ENCODE measurements at regions not wholly inside any gene's neighbourhood (a gene's known extent, or its start where the extent isn't known, plus 50 kb on each side); places are given as distances from the start of the nearest gene placed in this dataset.

DNA sequence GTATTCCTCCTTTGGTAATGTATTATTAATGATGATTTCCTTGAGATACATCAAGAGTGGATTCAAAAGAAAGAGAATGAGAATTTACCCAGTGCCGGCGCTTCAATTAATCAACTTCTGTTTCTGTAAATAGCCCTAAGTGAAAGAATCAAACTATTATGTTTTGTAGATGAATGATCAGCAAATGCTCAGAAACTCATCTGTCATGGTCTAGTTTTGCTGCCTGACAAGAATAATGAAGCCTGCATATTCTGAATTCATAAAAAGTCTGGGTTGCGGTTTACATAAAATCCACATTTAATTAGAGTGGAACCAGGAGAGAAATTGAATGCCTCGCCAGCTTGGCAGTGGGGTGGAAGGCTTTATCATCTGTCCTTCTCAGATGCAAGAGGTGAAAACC is 325.3 kb downstream of the GALC start:
- Histone ChIP-seq H3K9ac (ENCODE audit: low read length in 5 of 5) (no peak overlapping the region), H3K27me3 (ENCODE audit: control insufficient read depth in 5 of 5, insufficient read depth in 4 of 5, low read length in 5 of 5) (no peaks in the 10 kb centered on the region)

DNA sequence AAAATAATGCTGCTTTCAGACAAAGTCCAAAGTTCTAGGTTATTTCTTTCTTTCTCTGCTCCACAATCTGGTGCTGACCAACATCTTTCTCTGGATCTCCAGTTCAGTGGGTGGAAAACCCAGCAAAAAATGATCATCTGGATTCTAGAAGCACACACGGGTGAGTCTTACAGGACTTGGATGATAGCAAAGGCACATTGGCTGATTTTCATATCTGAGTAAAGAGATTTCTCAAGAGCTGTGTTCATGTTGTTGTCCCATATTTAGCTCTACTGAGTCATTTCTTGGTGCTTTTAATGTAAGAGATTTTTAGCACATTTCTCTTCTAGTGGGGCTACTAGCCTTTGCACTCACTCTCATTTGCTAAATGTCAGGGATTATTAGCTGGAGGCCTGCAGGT is 336.7 kb downstream of the GALC start:
- Histone ChIP-seq H3K36me3 (ENCODE audit: control insufficient read depth in 5 of 5, insufficient read depth in 5 of 5, low read length in 5 of 5) (no peaks in the 10 kb centered on the region), H3K27ac (ENCODE audit: low read depth, low read length) (no peak overlapping the region), H3K27me3 (ENCODE audit: control insufficient read depth in 5 of 5, insufficient read depth in 4 of 5, low read length in 5 of 5) (no peaks in the 10 kb centered on the region), H3K9ac (ENCODE audit: low read length in 5 of 5) (no peak overlapping the region), H3K4me3 (ENCODE audit: low read depth in 1 of 5, low read length in 5 of 5) (no peak overlapping the region), H3K9me3 (ENCODE audit: control insufficient read depth in 5 of 5, low read length in 5 of 5) (no peaks in the 10 kb centered on the region), H3K4me1 (ENCODE audit: control insufficient read depth in 5 of 5, insufficient read depth in 5 of 5, low read length in 5 of 5) (no peaks in the 10 kb centered on the region)

More for the DNA sequence above, 325.3 kb downstream of the GALC start:
- Histone ChIP-seq H3K4me1 (ENCODE audit: control insufficient read depth in 5 of 5, insufficient read depth in 5 of 5, low read length in 5 of 5) (no peaks in the 10 kb centered on the region), H3K36me3 (ENCODE audit: control insufficient read depth in 5 of 5, insufficient read depth in 5 of 5, low read length in 5 of 5) (no peaks in the 10 kb centered on the region), H3K4me3 (ENCODE audit: low read depth in 1 of 5, low read length in 5 of 5) (no peak overlapping the region), H3K27ac (ENCODE audit: low read depth, low read length) (no peak overlapping the region), H3K9me3 (ENCODE audit: control insufficient read depth in 5 of 5, low read length in 5 of 5) (no peaks in the 10 kb centered on the region)

DNA sequence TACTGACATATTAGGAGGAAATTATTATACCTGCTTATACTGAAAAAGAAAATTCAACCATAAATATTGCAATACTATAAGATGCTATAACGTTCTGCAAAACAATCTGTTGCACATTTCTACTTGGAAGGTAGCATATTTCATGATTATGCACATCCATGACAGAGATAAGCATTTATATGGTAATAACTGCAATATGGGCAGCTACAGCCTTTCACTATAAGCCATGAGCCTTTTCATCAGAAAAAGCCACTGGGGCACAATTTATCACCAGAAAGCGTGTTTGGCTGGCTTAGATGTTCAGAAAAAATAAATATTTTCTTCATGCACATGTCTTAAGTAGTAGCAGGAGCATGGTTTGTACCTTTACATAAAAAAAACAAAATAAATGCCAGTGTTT is 340.7 kb downstream of the GALC start:
- no peak overlapping the region for H3K27ac ChIP-seq (ENCODE audit: low read depth, low read length)
- no peaks in the 10 kb centered on the region for H3K36me3 ChIP-seq (ENCODE audit: control insufficient read depth in 5 of 5, insufficient read depth in 5 of 5, low read length in 5 of 5)
- H3K9ac ChIP-seq (ENCODE audit: low read length in 5 of 5), result no peak overlapping the region
- no peaks in the 10 kb centered on the region for H3K27me3 ChIP-seq (ENCODE audit: control insufficient read depth in 5 of 5, insufficient read depth in 4 of 5, low read length in 5 of 5)
- H3K9me3 ChIP-seq (ENCODE audit: control insufficient read depth in 5 of 5, low read length in 5 of 5), result peaks cover 0 to 13% (median 9%) of the 10 kb centered on the region in 5 donors
- H3K4me1 ChIP-seq (ENCODE audit: control insufficient read depth in 5 of 5, insufficient read depth in 5 of 5, low read length in 5 of 5), result no peaks in the 10 kb centered on the region
- no peak overlapping the region for H3K4me3 ChIP-seq (ENCODE audit: low read depth in 1 of 5, low read length in 5 of 5)

DNA sequence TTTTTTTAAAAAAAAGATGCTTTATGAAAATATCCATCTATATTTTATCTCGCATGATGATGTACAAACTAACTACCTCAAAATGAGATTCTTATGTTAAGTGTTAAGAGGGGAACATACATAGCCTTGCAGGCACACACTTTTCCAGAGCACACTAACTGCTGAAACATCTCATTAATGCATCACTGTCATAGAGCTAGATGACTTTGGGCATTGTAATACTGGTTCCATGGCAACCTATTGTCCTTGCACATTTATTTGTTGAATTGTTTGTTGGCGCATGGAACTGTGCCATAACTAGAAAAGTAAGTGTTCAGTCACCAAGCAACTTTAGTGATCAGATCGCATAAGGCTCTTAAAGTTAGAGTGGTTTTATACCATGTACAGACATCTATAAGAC is 348.3 kb downstream of the GALC start:
- Histone ChIP-seq H3K27me3 (ENCODE audit: control insufficient read depth in 5 of 5, insufficient read depth in 4 of 5, low read length in 5 of 5) (no peaks in the 10 kb centered on the region), H3K4me3 (ENCODE audit: low read depth in 1 of 5, low read length in 5 of 5) (no peak overlapping the region), H3K4me1 (ENCODE audit: control insufficient read depth in 5 of 5, insufficient read depth in 5 of 5, low read length in 5 of 5) (no peaks in the 10 kb centered on the region), H3K9ac (ENCODE audit: low read length in 5 of 5) (no peak overlapping the region), H3K36me3 (ENCODE audit: control insufficient read depth in 5 of 5, insufficient read depth in 5 of 5, low read length in 5 of 5) (no peaks in the 10 kb centered on the region), H3K9me3 (ENCODE audit: control insufficient read depth in 5 of 5, low read length in 5 of 5) (peaks cover 0 to 9% (median 4%) of the 10 kb centered on the region in 5 donors), H3K27ac (ENCODE audit: low read depth, low read length) (no peak overlapping the region)

- H3K4me3 ChIP-seq (ENCODE audit: low read depth in 1 of 5, low read length in 5 of 5), result no peak overlapping the region
- no peaks in the 10 kb centered on the region for H3K27me3 ChIP-seq (ENCODE audit: control insufficient read depth in 5 of 5, insufficient read depth in 4 of 5, low read length in 5 of 5)
- H3K36me3 ChIP-seq (ENCODE audit: control insufficient read depth in 5 of 5, insufficient read depth in 5 of 5, low read length in 5 of 5), result no peaks in the 10 kb centered on the region
- no peak overlapping the region for H3K27ac ChIP-seq (ENCODE audit: low read depth, low read length)
- no peak overlapping the region for H3K9ac ChIP-seq (ENCODE audit: low read length in 5 of 5)
- H3K9me3 ChIP-seq (ENCODE audit: control insufficient read depth in 5 of 5, low read length in 5 of 5), result no peaks in the 10 kb centered on the region
- no peaks in the 10 kb centered on the region for H3K4me1 ChIP-seq (ENCODE audit: control insufficient read depth in 5 of 5, insufficient read depth in 5 of 5, low read length in 5 of 5)
These were observed 350.0 kb downstream of the GALC start for GRCh38 chr14:87643005-87643404.

GRCh38 chr14:87640553-87640952 is 352.4 kb downstream of the GALC start:
- H3K4me3 ChIP-seq (ENCODE audit: low read depth in 1 of 5, low read length in 5 of 5), result no peak overlapping the region
- no peak overlapping the region for H3K9ac ChIP-seq (ENCODE audit: low read length in 5 of 5)
- H3K4me1 ChIP-seq (ENCODE audit: control insufficient read depth in 5 of 5, insufficient read depth in 5 of 5, low read length in 5 of 5), result no peaks in the 10 kb centered on the region
- H3K36me3 ChIP-seq (ENCODE audit: control insufficient read depth in 5 of 5, insufficient read depth in 5 of 5, low read length in 5 of 5), result no peaks in the 10 kb centered on the region
- no peaks in the 10 kb centered on the region for H3K9me3 ChIP-seq (ENCODE audit: control insufficient read depth in 5 of 5, low read length in 5 of 5)
- no peaks in the 10 kb centered on the region for H3K27me3 ChIP-seq (ENCODE audit: control insufficient read depth in 5 of 5, insufficient read depth in 4 of 5, low read length in 5 of 5)
- H3K27ac ChIP-seq (ENCODE audit: low read depth, low read length), result no peak overlapping the region

- Histone ChIP-seq H3K4me3 (ENCODE audit: low read depth in 1 of 5, low read length in 5 of 5) (no peak overlapping the region), H3K9ac (ENCODE audit: low read length in 5 of 5) (no peak overlapping the region), H3K9me3 (ENCODE audit: control insufficient read depth in 5 of 5, low read length in 5 of 5) (peaks cover 0 to 3% (median 0%) of the 10 kb centered on the region in 5 donors), H3K27me3 (ENCODE audit: control insufficient read depth in 5 of 5, insufficient read depth in 4 of 5, low read length in 5 of 5) (no peaks in the 10 kb centered on the region), H3K36me3 (ENCODE audit: control insufficient read depth in 5 of 5, insufficient read depth in 5 of 5, low read length in 5 of 5) (no peaks in the 10 kb centered on the region), H3K27ac (ENCODE audit: low read depth, low read length) (no peak overlapping the region), H3K4me1 (ENCODE audit: control insufficient read depth in 5 of 5, insufficient read depth in 5 of 5, low read length in 5 of 5) (no peaks in the 10 kb centered on the region)
These were observed 354.8 kb downstream of the GALC start for GRCh38 chr14:87638196-87638595.

GRCh38 chr14:87635442-87635841 is 357.5 kb downstream of the GALC start:
- Histone ChIP-seq H3K9me3 (ENCODE audit: control insufficient read depth in 5 of 5, low read length in 5 of 5) (peaks cover 0 to 3% (median 0%) of the 10 kb centered on the region in 5 donors), H3K36me3 (ENCODE audit: control insufficient read depth in 5 of 5, insufficient read depth in 5 of 5, low read length in 5 of 5) (no peaks in the 10 kb centered on the region), H3K27ac (ENCODE audit: low read depth, low read length) (no peak overlapping the region), H3K4me1 (ENCODE audit: control insufficient read depth in 5 of 5, insufficient read depth in 5 of 5, low read length in 5 of 5) (no peaks in the 10 kb centered on the region), H3K27me3 (ENCODE audit: control insufficient read depth in 5 of 5, insufficient read depth in 4 of 5, low read length in 5 of 5) (no peaks in the 10 kb centered on the region), H3K4me3 (ENCODE audit: low read depth in 1 of 5, low read length in 5 of 5) (no peak overlapping the region), H3K9ac (ENCODE audit: low read length in 5 of 5) (no peak overlapping the region)

DNA sequence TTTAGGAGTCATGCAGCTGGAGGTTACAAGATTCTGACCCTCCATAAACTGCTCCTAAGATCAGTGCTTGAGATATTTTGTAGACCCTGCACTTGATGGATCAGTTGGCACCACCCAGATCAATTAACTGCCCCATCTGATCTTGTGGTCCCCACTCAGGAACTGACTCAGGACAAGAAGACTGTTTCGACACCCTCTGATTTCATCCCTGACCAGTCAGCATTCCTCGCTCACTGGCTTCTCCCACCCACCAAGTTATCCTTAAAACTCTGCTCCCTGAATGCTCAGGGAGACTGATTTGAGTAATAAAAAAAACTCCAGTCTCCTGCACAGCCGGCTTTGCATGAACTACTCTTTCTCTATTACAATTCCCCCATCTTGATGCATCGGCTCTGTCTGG is 360.2 kb downstream of the GALC start:
- no peak overlapping the region for H3K4me3 ChIP-seq (ENCODE audit: low read depth in 1 of 5, low read length in 5 of 5)
- H3K27ac ChIP-seq (ENCODE audit: low read depth, low read length), result no peak overlapping the region
- H3K36me3 ChIP-seq (ENCODE audit: control insufficient read depth in 5 of 5, insufficient read depth in 5 of 5, low read length in 5 of 5), result no peaks in the 10 kb centered on the region
- peaks cover 0 to 3% (median 0%) of the 10 kb centered on the region in 5 donors for H3K9me3 ChIP-seq (ENCODE audit: control insufficient read depth in 5 of 5, low read length in 5 of 5)
- H3K9ac ChIP-seq (ENCODE audit: low read length in 5 of 5), result no peak overlapping the region
- H3K4me1 ChIP-seq (ENCODE audit: control insufficient read depth in 5 of 5, insufficient read depth in 5 of 5, low read length in 5 of 5), result peaks cover 0 to 2% (median 1%) of the 10 kb centered on the region in 5 donors
- no peaks in the 10 kb centered on the region for H3K27me3 ChIP-seq (ENCODE audit: control insufficient read depth in 5 of 5, insufficient read depth in 4 of 5, low read length in 5 of 5)

GRCh38 chr14:87630846-87631245 is 362.1 kb downstream of the GALC start:
- H3K27ac ChIP-seq (ENCODE audit: low read depth, low read length), result no peak overlapping the region

DNA sequence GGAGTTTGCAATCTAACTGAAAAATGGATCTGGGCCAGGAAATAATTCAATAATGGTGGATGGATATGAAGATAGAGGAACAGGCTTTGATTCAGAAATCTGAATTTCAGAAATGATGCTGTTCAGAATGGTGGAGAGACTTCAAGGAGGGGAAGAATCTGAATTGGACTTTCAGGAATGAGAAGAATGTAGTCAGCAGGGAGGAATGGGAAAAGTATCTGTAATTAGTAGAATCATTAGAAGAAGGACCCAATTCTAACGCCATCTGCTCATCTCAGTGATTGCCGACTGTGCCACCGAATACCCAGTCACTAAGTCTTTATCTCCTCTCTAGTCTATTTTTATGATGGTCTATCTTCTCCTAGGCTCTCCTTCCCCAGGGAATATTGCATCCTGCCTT is 363.2 kb downstream of the GALC start:
- no peak overlapping the region for H3K27ac ChIP-seq (ENCODE audit: low read depth, low read length)

More at GRCh38 chr14:87630846-87631245, 362.1 kb downstream of the GALC start:
- H3K9me3 ChIP-seq (ENCODE audit: control insufficient read depth in 5 of 5, low read length in 5 of 5), result peaks cover 0 to 3% (median 0%) of the 10 kb centered on the region in 5 donors
- peaks cover 2 to 7% (median 5%) of the 10 kb centered on the region in 5 donors for H3K4me1 ChIP-seq (ENCODE audit: control insufficient read depth in 5 of 5, insufficient read depth in 5 of 5, low read length in 5 of 5)
- no peaks in the 10 kb centered on the region for H3K27me3 ChIP-seq (ENCODE audit: control insufficient read depth in 5 of 5, insufficient read depth in 4 of 5, low read length in 5 of 5)
- no peaks in the 10 kb centered on the region for H3K36me3 ChIP-seq (ENCODE audit: control insufficient read depth in 5 of 5, insufficient read depth in 5 of 5, low read length in 5 of 5)
- no peak overlapping the region for H3K9ac ChIP-seq (ENCODE audit: low read length in 5 of 5)
- H3K4me3 ChIP-seq (ENCODE audit: low read depth in 1 of 5, low read length in 5 of 5), result no peak overlapping the region

More for the DNA sequence above, 363.2 kb downstream of the GALC start:
- no peak overlapping the region for H3K4me3 ChIP-seq (ENCODE audit: low read depth in 1 of 5, low read length in 5 of 5)
- H3K36me3 ChIP-seq (ENCODE audit: control insufficient read depth in 5 of 5, insufficient read depth in 5 of 5, low read length in 5 of 5), result no peaks in the 10 kb centered on the region
- no peaks in the 10 kb centered on the region for H3K27me3 ChIP-seq (ENCODE audit: control insufficient read depth in 5 of 5, insufficient read depth in 4 of 5, low read length in 5 of 5)
- H3K9ac ChIP-seq (ENCODE audit: low read length in 5 of 5), result no peak overlapping the region
- peaks cover 0 to 3% (median 0%) of the 10 kb centered on the region in 5 donors for H3K9me3 ChIP-seq (ENCODE audit: control insufficient read depth in 5 of 5, low read length in 5 of 5)
- H3K4me1 ChIP-seq (ENCODE audit: control insufficient read depth in 5 of 5, insufficient read depth in 5 of 5, low read length in 5 of 5), result peaks cover 2 to 7% (median 5%) of the 10 kb centered on the region in 5 donors
